HepG2 (cell line): ENCODE measurements at regions not wholly inside any gene's neighbourhood (a gene's known extent, or its start where the extent isn't known, plus 50 kb on each side); places are given as distances from the start of the nearest gene placed in this dataset.

ENCODE experiments used
- ATAC-seq: fragments of 200-7000 bp; cut with Tn5 transposase; 3 replicates; pipeline ENCODE4 v1.9.1; 2020; ENCODE audit warnings: mild to moderate bottlenecking, moderate library complexity
- BruUV-seq: library from RNA; stranded (reverse); fragments of 400-500 nt; replicated peaks from 2 replicates; lab custom pipeline; 2021; lab: Mats Ljungman, UMichigan
- CTCF ChIA-PET: fragments of 300-600 bp; formaldehyde crosslinking; extraction: SDS; loops from one replicate; lab custom pipeline; 2021; ENCODE audit warnings: low total read pairs, inconsistent platforms, low intra/inter-chr PET ratio; lab: Yijun Ruan, JAX
- POLR2A ChIA-PET: fragments of 350-600 bp; sonication (Branson Sonifier 250); formaldehyde crosslinking; loops from one replicate; lab custom pipeline; 2020; ENCODE audit warnings: antibody characterized with exemption, inconsistent platforms; lab: Yijun Ruan, JAX
- DNase-seq: peaks from one replicate; pipeline ENCODE4 v3.0.0-alpha.2; 2015; ENCODE audit warnings: low spot score
- FAIRE-seq: peaks from 3 replicates; lab custom pipeline; 2011; peaks lifted over from hg19 to GRCh38; lab: Jason Lieb, UNC
- H2AFZ ChIP-seq: one replicate; pipeline ENCODE4 v1.6.1; 2011; ENCODE audit warnings: low read length, inconsistent platforms
- H3K27ac ChIP-seq: fragments of 300-600 bp; 3 replicates; pipeline ENCODE4 v1.8.0; 2011; ENCODE audit warnings: mixed run types, mild to moderate bottlenecking, mixed read lengths, low read length, inconsistent platforms; ENCODE audit not compliant: insufficient read depth; ENCODE audit errors: extremely low read length
- H3K27me3 ChIP-seq, 2 experiments: fragments of 200-600 bp in 1 of 2; 2 replicates in 1 of 2; 3 replicates in 1 of 2; pipeline versions ENCODE4 v1.6.0 to v1.8.0; 2011; ENCODE audit warnings: low read length in 2 of 2, mild to moderate bottlenecking in 2 of 2, moderate library complexity in 2 of 2, inconsistent platforms in 1 of 2; ENCODE audit not compliant: insufficient read depth in 2 of 2, control insufficient read depth in 1 of 2
- H3K36me3 ChIP-seq, 2 experiments: fragments of 200-600 bp in 1 of 2; replicated peaks in 1 of 2; 2 replicates in 1 of 2; 3 replicates in 1 of 2; pipeline versions ENCODE4 v1.5.1 to v1.8.0; 2011; ENCODE audit warnings: low read length in 2 of 2, inconsistent platforms in 1 of 2; ENCODE audit not compliant: insufficient read depth in 2 of 2, control insufficient read depth in 1 of 2
- H3K4me1 ChIP-seq: 2 replicates; pipeline ENCODE4 v1.5.1; 2012; ENCODE audit warnings: low read length, inconsistent platforms; ENCODE audit not compliant: insufficient read depth
- H3K4me2 ChIP-seq: 2 replicates; pipeline ENCODE4 v1.6.0; 2011; ENCODE audit warnings: low read depth, low read length, inconsistent platforms
- H3K4me3 ChIP-seq, 3 experiments: fragments of 200-600 bp in 1 of 3; sonication (generic), shearing (Covaris generic) in 1 of 3; replicated peaks in 1 of 3; 2 replicates each; pipeline ENCODE4 v1.5.1; 2011 to 2016; ENCODE audit warnings: low read length in 3 of 3, inconsistent platforms in 2 of 3, low read depth in 2 of 3, mild to moderate bottlenecking in 2 of 3, control low read depth in 1 of 3, mixed read lengths in 1 of 3; ENCODE audit not compliant: insufficient read depth in 1 of 3
- H3K79me2 ChIP-seq: one replicate; pipeline ENCODE4 v1.6.1; 2011; ENCODE audit warnings: low read length, inconsistent platforms; ENCODE audit not compliant: insufficient read depth
- H3K9ac ChIP-seq: 2 replicates; pipeline ENCODE4 v1.6.0; 2011; ENCODE audit warnings: mild to moderate bottlenecking, low read depth, low read length, inconsistent platforms; ENCODE audit not compliant: insufficient read depth
- H3K9me3 ChIP-seq: 2 replicates; pipeline ENCODE4 v1.5.1; 2012; ENCODE audit warnings: mild to moderate bottlenecking, low read length
- H4K20me1 ChIP-seq: 2 replicates; pipeline ENCODE4 v1.6.0; 2011; ENCODE audit warnings: inconsistent platforms, mild to moderate bottlenecking, low read length, moderate library complexity; ENCODE audit not compliant: insufficient read depth
- AGO1 ChIP-seq: fragments of 200-400 bp; formaldehyde crosslinking; IDR thresholded peaks from 2 replicates; pipeline ENCODE4 v1.6.1; 2017; ENCODE audit warnings: mild to moderate bottlenecking, low read depth, low read length, moderate library complexity; ENCODE audit not compliant: poor library complexity, severe bottlenecking
- ATF7 ChIP-seq, 2 experiments: fragments of 450-650 bp in 1 of 2; sonication (generic) in 1 of 2; formaldehyde crosslinking in 1 of 2; IDR thresholded peaks; 2 replicates each; pipeline versions ENCODE4 v1.4.0 to v1.6.1; 2016 to 2020; ENCODE audit warnings: antibody characterized with exemption in 1 of 2, mild to moderate bottlenecking in 1 of 2, missing genetic modification reagents in 1 of 2
- HMG20A ChIP-seq: IDR thresholded peaks from 2 replicates; pipeline ENCODE4 v1.6.1; 2016; ENCODE audit warnings: borderline replicate concordance
- NAIF1 ChIP-seq: sonication (generic); formaldehyde crosslinking; IDR thresholded peaks from 2 replicates; pipeline ENCODE4 v1.5.0; 2020; ENCODE audit warnings: mild to moderate bottlenecking, missing genetic modification reagents, borderline replicate concordance
- PHF21A ChIP-seq: sonication (generic); formaldehyde crosslinking; IDR thresholded peaks from 2 replicates; pipeline ENCODE4 v1.5.0; 2020; ENCODE audit warnings: mild to moderate bottlenecking, missing genetic modification reagents
- RCOR2 ChIP-seq: IDR thresholded peaks from 2 replicates; pipeline ENCODE4 v1.6.1; 2016; ENCODE audit warnings: missing biosample characterization, missing genetic modification reagents
- SP1 ChIP-seq, 2 experiments: fragments of 450-650 bp in 1 of 2; sonication (generic) in 1 of 2; formaldehyde crosslinking in 1 of 2; IDR thresholded peaks; 2 replicates each; pipeline versions ENCODE4 v1.4.0 to v1.6.1; 2016 to 2020; ENCODE audit warnings: missing genetic modification reagents in 1 of 2
- SRSF1 ChIP-seq: fragments of 200-400 bp; formaldehyde crosslinking; optimal IDR thresholded peaks from 2 replicates; pipeline ENCODE3; 2017; ENCODE audit warnings: mild to moderate bottlenecking, low read depth, low read length, moderate library complexity
- ZFX ChIP-seq: sonication (generic); formaldehyde crosslinking; IDR thresholded peaks from 2 replicates; pipeline ENCODE4 v1.4.0; 2020; ENCODE audit warnings: mild to moderate bottlenecking, low read depth, missing genetic modification reagents, moderate library complexity
- ZNF33B ChIP-seq: sonication (generic); formaldehyde crosslinking; IDR thresholded peaks from 2 replicates; pipeline ENCODE4 v1.5.1; 2020; ENCODE audit warnings: mild to moderate bottlenecking, missing genetic modification reagents
- ZNF430 ChIP-seq: sonication (generic); formaldehyde crosslinking; IDR thresholded peaks from 2 replicates; pipeline ENCODE4 v1.9.0; 2021; ENCODE audit warnings: mild to moderate bottlenecking, missing genetic modification reagents
- ZNF558 ChIP-seq: sonication (generic); formaldehyde crosslinking; IDR thresholded peaks from 2 replicates; pipeline ENCODE4 v1.9.0; 2022; ENCODE audit warnings: mild to moderate bottlenecking, missing genetic modification reagents, borderline replicate concordance
- ZNF737 ChIP-seq: sonication (generic); formaldehyde crosslinking; IDR thresholded peaks from 2 replicates; pipeline ENCODE4 v1.5.0; 2020; ENCODE audit warnings: missing genetic modification reagents, mild to moderate bottlenecking, borderline replicate concordance
- ZNF772 ChIP-seq: sonication (generic); formaldehyde crosslinking; IDR thresholded peaks from 2 replicates; pipeline ENCODE4 v1.5.0; 2020; ENCODE audit warnings: mild to moderate bottlenecking, missing genetic modification reagents
- ZNF788 ChIP-seq: sonication (generic); formaldehyde crosslinking; IDR thresholded peaks from 2 replicates; pipeline ENCODE4 v1.5.0; 2020; ENCODE audit warnings: mild to moderate bottlenecking, missing genetic modification reagents, borderline replicate concordance
- WGBS: methylation state at CpG from one replicate; pipeline ENCODE4 v1.1.6; 2017; ENCODE audit warnings: low lambda C conversion rate; 5-methylcytosine and 5-hydroxymethylcytosine counted together
- in situ Hi-C: cut with HindIII; loops from 2 replicates; pipeline ENCODE4 v1.10.0; 2017; ENCODE audit warnings: low pct_unique_long_range_greater_than_20kb; ENCODE audit not compliant: extremely low pct_ligation_motif_present
- intact Hi-C: fragments of 100-400 bp; cut with micrococcal nuclease; formaldehyde crosslinking; loops from one replicate; pipeline ENCODE4 v1.10.0; 2022; ENCODE audit not compliant: unreplicated experiment
- TF ChIP-seq, protein P1 (sequence below): sonication (generic); formaldehyde crosslinking; IDR thresholded peaks from 2 replicates; pipeline ENCODE4 v1.4.0; 2020; ENCODE audit warnings: mild to moderate bottlenecking, missing genetic modification reagents
- TF ChIP-seq, protein P2 (sequence below): sonication (generic); formaldehyde crosslinking; IDR thresholded peaks from 2 replicates; pipeline ENCODE4 v1.5.1; 2020; ENCODE audit warnings: mild to moderate bottlenecking, moderate library complexity, missing genetic modification reagents

DNA sequence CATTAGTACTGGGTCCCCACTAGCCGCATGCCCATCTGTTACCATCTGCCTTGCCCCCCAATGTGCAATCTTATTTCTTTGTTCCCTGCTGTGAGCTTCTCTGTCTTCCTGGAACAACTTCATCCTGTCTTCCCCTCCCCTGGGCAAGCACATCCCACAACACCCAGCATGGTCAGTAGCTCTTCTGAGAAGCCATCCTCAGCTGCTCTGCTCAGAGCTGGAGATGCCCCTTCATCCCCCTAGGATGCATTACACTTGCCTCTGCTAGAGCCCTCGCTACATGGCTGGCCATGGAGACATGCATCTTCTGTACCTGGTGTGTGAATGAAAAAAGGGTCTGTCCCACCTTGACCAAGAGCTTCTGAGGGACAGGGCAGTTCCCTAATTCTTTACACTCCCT is 141.2 kb downstream of the CDC5L start:
- DNase-seq (no peak), ATAC-seq (no peak), FAIRE-seq (no peak)
- BruUV-seq: no TSS peak
- 0% methylated on average over 2 of the region's 2 CpGs for WGBS
- H3K4me1 ChIP-seq: no peaks in the 10 kb centered on the region
- POLR2A ChIA-PET: no interaction called here
- CTCF ChIA-PET: no interaction called here
- no peaks in the 10 kb centered on the region for H3K79me2 ChIP-seq
- H3K36me3 ChIP-seq: no peaks in the 10 kb centered on the region
- TF ChIP-seq ZNF788 (CRISPR knock-in tag): no peak
- no peak for TF ChIP-seq SRSF1
- no peak for TF ChIP-seq RCOR2 (CRISPR knock-in tag)
- no peak for TF ChIP-seq HMG20A (CRISPR knock-in tag)
- TF ChIP-seq, protein P1, sequence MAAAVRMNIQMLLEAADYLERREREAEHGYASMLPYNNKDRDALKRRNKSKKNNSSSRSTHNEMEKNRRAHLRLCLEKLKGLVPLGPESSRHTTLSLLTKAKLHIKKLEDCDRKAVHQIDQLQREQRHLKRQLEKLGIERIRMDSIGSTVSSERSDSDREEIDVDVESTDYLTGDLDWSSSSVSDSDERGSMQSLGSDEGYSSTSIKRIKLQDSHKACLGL (CRISPR knock-in tag): no peak
- H3K4me2 ChIP-seq: no peak overlapping the region
- in situ Hi-C loops: no loop called here
- no peaks in the 10 kb centered on the region for H4K20me1 ChIP-seq
- H3K27ac ChIP-seq: no peak overlapping the region
- no peak overlapping the region for H3K9ac ChIP-seq
- H3K4me3 ChIP-seq: no peak overlapping the region
- intact Hi-C loops: no loop called here
- no peaks in the 10 kb centered on the region for H3K9me3 ChIP-seq
- no peak overlapping the region for H2AFZ ChIP-seq
- H3K27me3 ChIP-seq: peaks cover 5 to 69% of the 10 kb centered on the region in 2 experiments

DNA sequence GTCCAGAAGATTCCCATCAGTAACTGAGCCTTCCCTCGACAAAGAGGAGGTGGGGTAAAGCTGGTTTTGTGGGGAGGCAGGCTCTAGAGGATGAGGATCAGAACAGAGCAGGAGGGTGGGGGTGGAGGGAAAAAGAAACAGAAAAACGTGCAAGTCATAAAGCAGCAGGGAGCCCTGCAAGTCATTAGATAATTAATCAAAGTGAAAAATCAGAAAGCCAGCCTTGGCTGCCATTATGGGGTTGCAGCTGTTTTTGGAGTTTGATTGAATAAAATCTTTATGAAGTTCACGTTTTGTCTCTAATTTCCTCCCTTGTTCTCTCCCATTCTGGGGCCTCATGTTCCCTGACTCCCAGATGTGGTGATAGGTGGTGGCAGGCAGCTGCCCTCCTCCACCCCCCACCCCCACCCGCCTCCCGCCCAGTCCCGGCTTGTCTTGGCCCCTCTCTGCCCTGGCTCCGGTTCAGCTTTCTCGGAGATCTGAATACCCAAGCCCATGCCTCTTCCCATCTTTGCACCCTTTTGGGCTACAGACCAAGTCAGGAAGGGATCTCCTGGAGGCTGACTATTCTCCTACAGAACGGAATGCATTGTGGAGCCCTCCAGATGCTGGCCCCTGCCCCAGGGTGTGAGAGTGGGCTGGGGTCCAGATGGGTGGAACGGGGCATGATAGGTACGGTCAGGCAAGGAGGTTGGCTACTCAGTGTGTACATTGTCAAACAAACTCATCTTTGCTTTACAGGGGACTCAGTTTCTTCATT is 141.8 kb downstream of the CDC5L start:
- CTCF ChIA-PET: no interaction called here
- Histone ChIP-seq H3K4me2 (no peak overlapping the region), H3K27ac (no peak overlapping the region), H3K36me3 (no peaks in the 10 kb centered on the region), H3K4me3 (no peak overlapping the region), H4K20me1 (no peaks in the 10 kb centered on the region), H3K27me3 (peaks cover 10 to 74% of the 10 kb centered on the region in 2 experiments), H3K79me2 (no peaks in the 10 kb centered on the region), H3K9me3 (no peaks in the 10 kb centered on the region), H2AFZ (no peak overlapping the region), H3K9ac (no peak overlapping the region), H3K4me1 (no peaks in the 10 kb centered on the region)
- WGBS: 9% methylated on average over 11 of the region's 11 CpGs
- DNase-seq: no peak
- no peak for ATAC-seq
- BruUV-seq: no TSS peak
- no peak for FAIRE-seq
- POLR2A ChIA-PET: no interaction called here
- in situ Hi-C loops: no loop called here
- intact Hi-C loops: no loop called here
- TF ChIP-seq ZNF737 (CRISPR knock-in tag) (no peak), NAIF1 (CRISPR knock-in tag) (no peak), ATF7 (IDR thresholded peaks at IDR 0.05) (no peak), ATF7 (CRISPR knock-in tag; IDR thresholded peaks at IDR 0.05) (no peak), AGO1 (no peak), SP1 (IDR thresholded peaks at IDR 0.05) (no peak), SP1 (CRISPR knock-in tag; IDR thresholded peaks at IDR 0.05) (no peak), PHF21A (no peak), ZNF430 (no peak), ZFX (no peak), ZNF558 (no peak), ZNF772 (CRISPR knock-in tag) (no peak), ZNF33B (CRISPR knock-in tag) (no peak)
- TF ChIP-seq, protein P2, sequence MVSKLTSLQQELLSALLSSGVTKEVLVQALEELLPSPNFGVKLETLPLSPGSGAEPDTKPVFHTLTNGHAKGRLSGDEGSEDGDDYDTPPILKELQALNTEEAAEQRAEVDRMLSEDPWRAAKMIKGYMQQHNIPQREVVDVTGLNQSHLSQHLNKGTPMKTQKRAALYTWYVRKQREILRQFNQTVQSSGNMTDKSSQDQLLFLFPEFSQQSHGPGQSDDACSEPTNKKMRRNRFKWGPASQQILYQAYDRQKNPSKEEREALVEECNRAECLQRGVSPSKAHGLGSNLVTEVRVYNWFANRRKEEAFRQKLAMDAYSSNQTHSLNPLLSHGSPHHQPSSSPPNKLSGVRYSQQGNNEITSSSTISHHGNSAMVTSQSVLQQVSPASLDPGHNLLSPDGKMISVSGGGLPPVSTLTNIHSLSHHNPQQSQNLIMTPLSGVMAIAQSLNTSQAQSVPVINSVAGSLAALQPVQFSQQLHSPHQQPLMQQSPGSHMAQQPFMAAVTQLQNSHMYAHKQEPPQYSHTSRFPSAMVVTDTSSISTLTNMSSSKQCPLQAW: no peak
